Astrocyte of the hippocampus (primary cell): ENCODE measurements at regions not wholly inside any gene's neighbourhood (a gene's known extent, or its start where the extent isn't known, plus 50 kb on each side); places are given as distances from the start of the nearest gene placed in this dataset.
A peak's percentile ranks its signal among the peaks of the same experiment; 100 is the strongest.
"Not testable (repeated sequence)": the region's sequence is repeated elsewhere in the genome, so short reads cannot be mapped to it uniquely, and the experiment has no call there.

Experiments
- DNase-seq: peaks from one replicate; pipeline ENCODE4 v3.0.0; 2011; ENCODE audit warnings: low read depth, low spot score

DNA sequence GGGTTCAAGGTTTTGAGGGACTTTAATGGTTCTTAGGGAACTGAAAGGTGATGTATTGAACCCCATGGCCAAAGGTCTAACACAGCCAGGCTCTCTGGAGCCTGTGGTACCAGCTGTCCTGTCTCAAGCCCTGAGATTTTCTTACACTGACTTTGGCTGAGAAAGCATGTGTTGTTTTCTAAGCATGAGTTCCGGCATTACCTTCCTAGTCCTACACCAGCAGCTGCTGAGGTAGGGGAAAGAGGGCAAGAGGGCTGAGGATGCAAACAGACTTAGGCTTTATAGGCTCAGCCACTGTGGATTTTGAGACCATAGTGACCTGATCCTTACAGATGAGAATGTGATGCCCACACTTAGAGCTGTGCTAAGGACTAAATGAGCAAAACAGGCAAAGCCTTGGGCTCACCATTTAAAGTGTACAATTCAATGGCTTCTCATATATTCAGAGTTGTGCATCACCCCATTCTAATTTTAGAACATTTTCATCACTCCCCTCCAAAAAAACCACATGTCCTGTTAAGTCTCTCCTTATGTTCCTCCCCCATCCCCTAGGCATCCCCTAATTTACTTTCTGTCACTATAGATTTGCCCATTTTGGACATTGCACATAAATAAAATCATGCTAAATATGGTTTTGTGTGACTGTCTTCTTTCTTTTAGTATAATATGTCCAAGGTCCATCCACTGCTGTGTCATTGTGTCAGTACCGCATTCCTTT, 99.7 kb upstream of the OTOS start:
- no peak for DNase-seq

DNA sequence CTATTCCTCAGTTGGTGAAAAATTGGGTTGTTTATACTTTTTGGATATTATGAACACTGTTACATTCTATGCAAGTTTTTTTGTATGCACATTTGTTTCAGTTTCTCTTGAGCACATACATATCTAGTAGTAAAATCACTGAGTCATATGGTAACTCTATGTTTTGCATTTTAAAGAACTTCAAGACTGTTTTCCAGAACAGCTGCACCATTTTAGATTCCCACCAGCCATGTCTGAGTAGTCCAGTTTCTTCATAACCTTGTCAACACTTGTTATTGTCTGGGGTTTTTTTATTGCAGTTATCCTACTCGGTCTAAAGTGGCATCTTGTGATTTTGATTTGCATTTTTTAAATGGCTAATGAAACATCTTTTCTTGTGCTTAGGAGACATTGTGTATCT, 100.3 kb upstream of the OTOS start:
- DNase-seq: no peak

DNA sequence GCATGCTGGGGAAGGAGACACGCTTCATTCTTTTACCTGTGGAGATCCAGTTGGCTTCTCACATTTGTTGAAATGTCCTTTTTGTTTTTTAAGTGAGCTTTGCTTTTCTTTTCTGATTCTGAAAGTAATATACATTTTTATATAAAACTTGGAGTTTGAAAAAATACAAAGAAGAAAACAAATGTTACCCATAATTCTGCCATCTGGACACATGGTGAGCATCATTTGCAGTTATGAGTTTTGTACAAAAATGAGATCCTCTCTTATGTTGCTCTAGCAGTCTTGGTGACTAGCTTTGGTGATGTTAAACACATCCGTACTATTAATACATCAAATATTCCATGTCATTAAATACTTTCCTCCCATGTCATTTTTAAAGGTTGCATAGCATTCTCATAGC, 101.1 kb upstream of the OTOS start:
- DNase-seq: no peak

DNA sequence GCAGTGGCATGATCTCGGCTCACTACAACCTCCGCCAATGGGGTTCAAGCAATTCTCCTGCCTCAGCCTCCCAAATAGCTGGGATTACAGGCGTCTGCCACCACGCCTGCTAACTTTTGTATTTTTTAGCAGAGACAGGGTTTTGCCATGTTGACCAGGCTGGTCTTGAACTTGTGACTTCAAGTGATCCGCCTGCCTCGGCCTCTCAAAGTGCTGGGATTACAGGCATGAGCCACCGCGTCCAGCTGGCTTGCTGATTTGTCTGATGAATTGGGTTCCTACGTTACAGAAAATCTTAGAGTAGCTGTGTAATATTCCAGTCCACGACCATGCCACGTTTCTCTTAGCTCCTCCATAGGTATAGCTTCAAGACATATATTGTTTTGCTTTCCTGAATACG, 102.6 kb upstream of the OTOS start:
- DNase-seq: not testable (repeated sequence)

DNA sequence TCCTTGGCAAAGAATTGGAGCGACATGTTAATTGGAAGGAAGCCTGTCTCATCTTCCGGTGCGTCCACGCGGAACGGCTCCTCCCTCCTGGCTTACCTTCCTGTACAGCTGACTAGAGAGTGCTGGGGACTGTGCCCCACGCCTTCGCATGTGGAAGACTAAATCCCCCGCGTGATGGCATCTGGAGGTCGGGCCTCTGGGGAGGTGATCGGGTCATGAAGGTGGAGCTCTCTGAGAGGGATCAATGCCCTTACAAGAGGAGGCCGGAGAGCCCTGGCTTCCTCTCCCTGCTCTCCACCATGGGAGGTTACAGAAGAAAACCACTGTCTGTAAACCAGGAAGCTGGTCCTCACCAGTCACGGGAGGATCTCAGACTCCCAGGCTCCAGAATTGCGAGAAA, 104.1 kb upstream of the OTOS start:
- DNase-seq: peak; percentile 0

DNA sequence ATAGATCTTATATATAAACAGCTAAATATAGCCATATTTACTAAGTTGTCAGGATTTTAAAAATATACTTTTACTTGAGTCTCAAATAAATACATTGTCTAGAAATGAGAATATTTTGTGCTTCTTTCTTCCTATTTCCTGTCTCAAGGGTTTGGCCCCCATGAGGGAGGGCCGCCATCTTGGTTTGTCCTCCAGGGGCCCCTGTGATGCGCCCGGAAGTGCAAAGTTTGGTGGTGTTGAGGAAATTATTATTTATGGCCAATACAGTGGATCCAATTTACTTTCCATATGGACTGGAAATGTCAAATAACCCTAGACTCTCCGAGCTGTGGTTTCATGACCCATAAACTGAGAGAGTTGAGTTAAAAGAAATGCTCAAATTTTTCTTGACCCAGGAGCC, 104.7 kb upstream of the OTOS start:
- no peak for DNase-seq

DNA sequence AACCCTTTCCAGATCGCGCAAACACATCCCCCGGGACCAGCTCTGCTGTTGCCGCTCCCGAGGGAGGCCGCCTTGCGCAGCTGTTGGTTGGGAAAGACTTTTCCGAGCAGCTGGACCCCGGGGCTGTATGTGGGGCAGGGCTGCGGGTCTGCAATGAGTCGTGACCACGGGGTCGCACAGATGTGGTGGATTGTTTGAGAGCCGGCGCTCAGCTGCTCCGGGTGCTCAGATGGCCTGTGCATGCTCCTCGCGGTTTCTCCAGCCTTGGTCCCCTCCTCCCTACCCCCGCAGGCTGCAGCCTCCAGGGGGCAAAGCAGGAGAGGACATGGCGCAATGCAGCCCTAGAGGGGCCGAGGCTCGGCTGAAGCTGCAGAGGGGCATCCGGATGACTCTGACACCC, 105.2 kb upstream of the OTOS start:
- no peak for DNase-seq

DNA sequence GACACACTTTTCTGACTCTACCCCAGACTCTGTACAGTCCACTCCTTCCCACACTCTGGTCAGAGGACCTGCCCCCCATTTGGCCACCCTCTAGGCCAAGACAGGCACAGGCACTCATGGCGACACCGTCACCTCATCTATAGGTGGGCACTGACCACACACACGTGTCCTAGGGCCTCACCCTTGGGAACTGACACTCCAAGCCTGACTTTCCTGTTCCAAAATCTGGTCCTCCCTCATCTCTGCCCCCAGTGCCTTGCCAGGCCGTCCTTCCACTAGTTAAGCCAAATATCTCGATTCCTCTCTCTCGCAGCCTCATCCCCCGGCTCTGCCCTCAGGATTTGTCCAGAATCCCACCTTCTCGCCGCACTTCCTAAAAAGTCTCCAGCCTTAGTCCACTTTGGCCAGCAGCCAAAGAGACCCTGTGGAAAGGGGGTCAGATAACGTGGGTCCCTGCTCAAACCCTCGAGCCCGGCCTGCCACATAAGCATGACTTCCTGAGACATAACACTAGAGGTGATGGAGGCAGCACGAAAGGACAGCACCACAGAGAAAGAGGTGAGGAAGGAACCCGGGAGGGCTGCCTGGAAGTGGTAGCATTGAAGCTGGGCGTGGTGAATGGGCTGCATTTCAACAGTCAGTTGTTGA, 105.8 kb upstream of the OTOS start:
- no peak for DNase-seq

DNA sequence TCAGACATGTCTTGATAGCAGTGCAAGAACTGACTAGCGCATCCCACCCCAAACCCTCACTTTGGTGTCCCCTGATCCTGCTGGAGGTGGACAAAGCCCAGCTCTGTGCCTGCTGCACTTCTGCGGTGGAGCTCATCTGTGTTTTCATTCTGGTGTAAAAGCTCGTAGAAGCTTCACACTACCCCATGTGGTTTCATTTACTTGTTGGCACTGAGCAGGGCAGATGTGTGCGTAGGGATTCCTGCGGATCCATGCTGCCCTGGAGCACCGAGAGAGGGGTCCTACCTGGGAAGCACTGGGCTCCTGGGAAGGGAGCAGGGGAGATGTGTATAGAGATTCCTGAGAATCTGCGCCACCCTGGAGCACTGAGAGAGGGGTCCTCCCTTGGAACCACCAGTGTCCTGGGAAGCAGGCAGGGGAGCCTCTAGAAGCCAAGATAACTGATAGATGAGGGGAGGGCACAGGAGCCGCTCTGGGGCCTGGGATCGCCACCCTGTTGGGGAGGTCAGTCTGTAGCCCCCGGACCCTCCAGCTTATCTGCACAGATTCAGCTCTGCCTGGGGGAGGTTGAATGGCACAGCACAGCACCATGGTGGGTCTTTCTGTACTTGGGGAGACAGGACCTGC, 106.9 kb upstream of the OTOS start:
- no peak for DNase-seq

DNA sequence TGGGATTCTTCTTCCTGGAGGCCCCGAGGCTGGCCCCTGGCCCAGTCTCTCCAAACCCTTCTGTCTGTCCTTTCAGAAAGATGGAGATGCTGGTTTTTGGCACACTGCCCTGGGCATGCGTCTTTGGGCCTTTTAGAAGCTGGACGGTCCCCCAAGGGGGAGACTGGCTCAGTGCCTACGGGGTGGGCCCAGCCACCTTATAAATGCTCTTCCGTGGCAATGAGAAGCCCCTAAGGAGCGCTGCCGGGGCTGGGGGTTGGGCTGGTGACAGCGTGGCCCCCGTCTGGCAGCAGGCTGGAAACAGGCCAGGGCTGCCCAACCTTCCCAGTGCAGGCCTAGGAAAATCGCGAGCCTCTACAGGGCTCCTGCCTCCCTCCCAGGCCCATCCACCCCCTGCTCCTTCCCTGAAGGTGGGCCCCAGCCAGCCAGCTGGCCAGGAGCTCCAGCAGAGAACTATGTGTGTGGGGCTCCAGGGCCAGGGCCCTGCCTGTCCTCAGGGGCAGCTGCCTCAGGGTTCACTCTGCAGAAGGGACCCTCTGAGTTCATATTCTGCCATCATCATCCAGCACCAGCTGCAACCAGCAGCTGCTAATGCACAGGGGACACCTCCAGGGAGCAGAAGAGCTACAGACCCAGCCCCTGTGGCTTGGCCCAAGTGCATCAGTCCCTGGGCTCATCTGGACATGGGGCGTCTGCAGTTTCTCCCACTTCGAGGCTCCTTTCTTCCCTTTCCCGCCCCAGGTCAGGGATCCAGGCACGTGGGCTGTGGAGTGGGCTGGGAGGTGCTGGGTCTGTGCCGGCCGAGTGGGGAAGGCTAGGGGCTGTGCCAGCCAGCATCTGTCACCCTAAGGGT, 107.6 kb upstream of the OTOS start:
- DNase-seq: no peak

DNA sequence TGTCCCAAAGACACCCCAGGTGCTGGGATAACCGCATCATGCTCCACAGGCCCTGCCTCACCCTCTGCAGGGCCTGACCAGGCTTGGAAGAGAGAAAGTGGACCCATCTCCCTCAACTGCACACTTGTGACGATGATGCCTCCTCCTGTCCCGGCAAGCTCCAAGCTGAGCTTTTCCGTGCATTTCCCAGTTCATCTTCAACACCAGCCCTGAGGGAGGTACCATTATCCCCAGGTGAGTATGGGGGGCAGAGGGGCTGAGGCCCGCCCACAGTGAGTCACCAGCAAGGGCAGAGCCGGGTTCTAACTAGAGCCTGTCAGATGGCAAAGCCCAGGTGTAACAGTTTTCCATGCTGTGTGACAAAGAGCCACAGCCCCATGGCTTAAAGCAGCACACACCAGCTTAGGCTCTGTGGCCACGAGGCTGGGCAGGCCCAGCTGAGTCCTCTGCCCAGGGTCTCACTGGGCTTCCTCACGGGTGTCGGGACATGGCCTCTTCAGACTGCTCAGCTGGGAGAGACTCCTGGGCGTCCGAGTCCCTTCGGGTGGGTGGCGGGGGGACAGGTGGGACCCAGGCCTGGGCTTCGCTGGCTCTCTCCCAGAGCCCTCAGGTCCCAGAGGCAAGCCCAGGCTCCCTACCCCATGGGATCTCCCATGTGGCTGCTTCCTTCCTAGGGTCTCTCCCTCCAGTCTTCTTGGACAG, 108.4 kb upstream of the OTOS start:
- peak; percentile 1 for DNase-seq

DNA sequence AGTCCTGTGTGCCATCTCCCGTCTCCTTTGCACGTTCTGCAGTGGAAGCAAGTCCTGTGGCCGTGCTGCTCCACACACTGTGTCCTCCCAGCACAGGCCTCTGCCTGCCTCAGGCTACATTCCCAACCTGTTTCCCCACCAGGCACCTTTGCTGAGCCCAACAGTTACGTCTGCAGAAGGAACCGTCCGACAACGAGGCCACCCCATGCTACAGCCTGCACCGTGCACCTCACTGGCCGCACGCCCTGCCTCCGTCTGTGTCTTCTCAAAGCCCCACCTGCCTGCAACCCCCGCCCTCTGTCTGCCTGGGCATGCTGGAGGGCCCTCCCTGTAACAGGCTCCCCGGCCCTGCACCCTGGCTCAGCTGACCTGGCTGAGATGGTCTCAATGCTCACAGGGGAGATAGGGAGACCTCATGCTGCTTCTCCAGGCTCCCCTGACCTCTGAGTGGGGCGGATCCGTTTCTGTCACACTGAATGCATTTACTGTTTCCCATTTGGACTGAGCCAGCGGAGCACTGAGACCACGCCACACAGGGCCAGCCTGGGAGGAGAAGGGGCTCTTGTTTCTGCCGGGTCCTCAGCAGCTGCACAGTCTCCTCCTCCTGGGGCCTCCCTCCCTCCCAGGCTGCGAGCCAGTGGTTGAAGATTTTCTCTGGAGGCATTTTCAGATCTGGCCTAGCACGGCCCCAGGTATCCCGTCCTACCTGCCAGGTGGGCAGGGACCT, 109.1 kb upstream of the OTOS start:
- DNase-seq: no peak

DNA sequence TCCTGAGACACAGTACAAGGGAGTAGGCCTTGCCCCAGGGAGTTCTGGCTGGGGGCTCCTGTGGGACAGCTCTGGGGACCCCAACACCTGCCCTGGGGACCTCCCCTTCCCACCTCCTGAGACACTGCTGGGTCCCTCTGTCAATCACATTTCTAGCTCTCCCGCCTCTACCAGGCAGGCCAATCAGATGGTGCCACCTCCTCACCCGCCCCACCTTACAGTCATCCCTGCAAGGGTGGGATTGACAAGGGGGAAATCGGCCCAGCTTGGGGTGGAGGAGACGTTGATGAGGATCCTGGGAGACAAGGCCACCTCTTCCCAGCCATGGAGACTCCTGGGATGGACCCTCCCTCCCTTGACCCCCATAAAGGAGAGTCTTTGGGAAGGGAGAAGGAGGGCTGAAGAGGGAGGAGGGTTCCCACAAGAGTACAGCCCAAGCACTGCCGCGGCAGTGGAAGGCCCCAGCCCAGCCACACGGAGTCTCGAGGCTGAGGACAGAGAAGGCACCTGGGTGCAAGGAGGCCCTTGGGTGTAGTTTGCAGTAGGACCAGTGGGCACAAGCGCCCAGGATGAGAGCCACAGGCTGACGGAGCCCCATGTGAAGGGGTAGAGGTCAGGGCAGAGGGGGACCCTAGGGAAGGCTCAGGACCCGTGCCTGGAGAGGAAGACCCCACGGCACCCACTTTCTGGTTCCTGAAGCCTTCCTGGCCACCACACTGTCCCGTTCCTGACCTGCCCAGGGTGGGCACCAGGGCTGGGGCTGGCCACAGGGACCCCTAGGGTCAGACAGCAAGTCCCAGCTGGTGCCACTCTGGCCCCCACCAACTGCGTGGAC, 109.9 kb upstream of the OTOS start:
- no peak for DNase-seq

DNA sequence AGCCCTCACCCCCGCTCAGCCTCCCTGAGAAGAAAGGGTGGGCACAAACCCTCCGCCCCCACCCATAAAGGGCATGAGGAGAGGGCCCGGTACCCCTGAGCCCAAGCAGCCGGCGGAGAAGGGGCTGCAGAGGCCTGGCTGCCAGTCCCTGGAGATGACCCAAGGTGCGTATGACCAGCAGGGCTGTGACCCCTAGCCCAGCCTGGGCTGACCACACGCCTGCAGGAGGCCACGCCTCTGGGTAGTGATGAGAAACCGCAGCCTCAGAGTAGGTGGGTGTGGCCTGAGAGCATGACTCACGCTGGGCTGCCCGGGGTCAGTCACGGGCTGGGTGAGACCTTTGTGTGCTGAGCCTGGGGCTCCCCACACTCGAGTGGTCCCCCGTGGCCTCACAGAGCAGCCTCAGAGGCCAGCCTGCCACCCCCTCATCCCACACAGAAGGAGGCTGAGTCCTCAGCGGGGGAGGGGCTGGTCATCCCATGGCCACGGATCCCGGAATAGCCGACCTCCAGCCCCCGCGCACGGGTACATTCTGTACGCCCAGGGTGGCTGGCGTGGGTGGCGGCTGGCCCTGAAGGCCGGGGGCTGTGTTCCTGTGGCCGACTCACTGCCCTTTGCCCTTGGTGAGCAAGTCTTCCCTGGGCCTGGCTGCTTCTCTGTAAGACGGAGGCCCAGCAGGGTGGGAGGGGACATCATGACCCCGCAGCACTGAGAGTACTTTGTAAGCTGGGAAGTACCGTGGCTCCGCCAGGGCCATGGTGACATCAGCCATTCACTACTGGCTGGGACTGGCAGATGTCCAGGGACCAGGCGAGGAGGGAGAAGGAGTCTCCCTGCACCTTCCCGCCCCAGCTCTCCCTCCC, 110.8 kb upstream of the OTOS start:
- peak; percentile 93 for DNase-seq

DNA sequence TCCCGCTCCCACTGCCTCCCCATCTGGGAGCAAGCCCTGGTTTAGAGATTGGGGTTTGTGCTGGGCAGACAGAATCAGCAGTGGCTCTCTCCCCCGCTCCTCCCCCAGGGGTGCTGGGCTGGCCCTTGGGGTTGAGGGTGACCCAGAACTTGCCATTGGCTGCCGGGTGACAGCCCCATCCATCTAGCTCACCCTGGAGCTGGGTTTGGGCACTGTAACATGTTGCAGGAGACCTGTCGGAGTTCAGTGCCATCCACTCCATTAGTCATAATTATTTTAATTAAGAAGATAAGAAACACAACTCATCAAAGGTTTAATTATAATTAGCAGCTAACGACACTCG, 111.4 kb upstream of the OTOS start:
- no peak for DNase-seq

DNA sequence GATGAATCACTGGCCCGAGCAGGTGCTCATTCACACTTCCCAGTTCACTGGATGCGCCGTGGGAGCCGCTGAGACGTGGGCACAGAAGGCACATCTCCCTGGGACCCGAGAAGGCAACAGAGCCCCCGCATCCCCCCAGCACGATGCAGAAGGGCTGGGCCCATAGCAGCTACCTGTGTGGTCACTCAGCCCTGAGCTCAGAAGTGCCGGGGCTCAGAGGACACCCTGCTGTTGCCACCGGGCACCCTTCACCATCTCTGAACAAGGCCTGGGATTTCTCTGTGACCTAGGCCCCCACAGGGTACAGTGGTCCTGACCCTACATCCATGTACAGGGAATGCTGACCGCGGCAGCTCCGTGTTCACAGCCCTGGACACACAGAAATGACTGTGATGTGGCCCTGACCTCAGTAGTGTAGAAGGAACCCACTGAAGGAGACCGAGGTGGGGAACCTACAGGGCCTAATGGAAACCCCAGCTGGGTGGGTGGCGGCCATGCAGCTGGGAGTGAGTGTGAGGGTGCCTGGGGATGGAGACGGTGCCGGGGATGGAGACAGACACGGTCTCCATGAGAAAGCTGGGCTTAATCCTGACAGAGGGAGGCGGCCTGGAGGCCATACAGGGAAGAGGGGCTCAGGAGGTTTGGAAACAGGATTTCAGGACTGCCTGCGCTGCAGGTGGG, 111.9 kb upstream of the OTOS start:
- no peak for DNase-seq

DNA sequence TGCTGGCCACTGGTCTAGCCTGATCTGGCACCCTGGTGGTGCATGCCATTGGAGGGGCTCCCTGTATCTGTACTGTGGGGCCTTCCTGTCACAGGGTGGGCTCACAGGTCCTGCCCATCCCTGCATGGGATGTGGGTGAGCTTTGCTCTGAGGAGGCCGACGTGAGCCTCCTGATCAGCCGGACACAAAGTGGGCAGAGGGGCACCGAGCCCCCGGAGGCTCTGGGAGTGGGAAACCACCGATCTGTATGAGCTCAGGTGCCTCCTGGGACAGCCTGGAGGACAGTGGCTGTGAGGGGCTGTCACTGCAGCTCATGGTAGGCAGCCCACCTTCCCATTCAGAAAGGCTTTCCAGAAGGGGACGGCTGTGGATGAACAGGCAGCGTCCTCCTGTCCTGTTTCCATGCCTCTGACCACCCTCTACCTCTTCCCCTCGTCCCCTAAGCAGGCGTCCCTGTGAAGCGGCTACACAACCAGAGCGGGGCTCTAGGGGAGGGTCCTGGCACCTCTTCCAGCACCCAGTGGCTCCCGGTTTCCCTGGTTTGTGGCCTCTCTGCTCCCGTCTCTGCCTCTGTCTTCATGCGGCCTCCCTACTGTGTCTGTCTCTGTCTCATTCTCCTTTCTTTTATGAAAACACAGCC, 112.5 kb upstream of the OTOS start:
- DNase-seq: no peak

DNA sequence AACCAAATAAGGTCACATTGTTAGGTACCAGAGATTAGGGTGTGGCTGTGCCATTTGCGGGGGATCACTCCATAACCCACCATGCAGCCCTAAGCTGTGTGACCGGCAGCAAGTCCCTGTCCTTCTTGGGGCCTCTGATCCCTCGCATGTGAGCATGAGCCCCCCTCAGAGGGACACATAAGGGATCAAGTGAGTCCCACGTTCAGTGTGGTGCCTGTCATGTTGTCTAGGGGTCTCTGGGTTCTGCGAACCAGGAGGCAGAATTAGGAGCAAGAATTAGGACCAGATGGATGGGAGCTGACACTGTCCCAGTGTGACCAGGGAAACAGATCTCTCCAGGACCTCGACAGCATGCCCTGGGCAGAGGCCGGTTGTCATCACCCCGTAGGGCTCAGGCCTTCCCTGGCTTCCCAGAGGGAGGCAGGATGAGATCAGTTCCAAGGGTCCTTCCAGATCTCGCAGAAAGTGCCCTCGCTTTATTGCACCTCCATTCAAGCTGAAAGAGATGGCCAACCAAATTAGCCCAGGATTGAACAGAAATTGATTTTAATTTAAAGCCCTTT, 113.2 kb upstream of the OTOS start:
- DNase-seq: no peak
